ENCODE measurements at regions not wholly inside any gene's neighbourhood (a gene's known extent, or its start where the extent isn't known, plus 50 kb on each side); places are given as distances from the start of the nearest gene placed in this dataset.

DNA sequence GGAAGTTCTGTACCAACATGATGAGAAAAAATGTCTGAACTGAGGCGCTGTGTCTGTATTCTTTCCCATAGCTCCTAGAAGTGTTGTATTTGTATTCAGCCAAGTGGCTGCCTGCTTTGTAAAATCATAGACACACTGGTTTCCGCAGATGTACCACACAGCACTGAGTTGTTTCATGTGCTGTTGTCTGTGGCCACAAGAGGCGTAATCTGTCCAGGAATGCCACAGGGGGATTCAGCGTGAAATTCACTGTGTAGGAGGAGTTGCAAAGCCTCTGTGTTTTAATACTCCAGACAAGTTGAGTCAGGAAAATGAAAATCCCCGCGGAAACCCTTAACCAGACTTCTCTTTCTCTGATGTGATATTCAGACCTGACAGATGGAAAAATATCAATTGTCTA, 462.2 kb downstream of the NSUN3 start:
- in situ Hi-C loops (cut with MboI; ENCODE audit: low pct_ligation_motif_present in 1 of 4, low pct_unique_long_range_greater_than_20kb in 1 of 4, low sequenced_read_pairs in 3 of 4): no loop called here
- Histone ChIP-seq H3K36me3 (no peaks in the 10 kb centered on the region), H3K4me3 (no peak overlapping the region), H3K27me3 (no peaks in the 10 kb centered on the region), H3K27ac (no peak overlapping the region), H3K9me3 (no peaks in the 10 kb centered on the region), H3K4me1 (peaks cover 0 to 10% (median 0%) of the 10 kb centered on the region in 4 donors)
- 87 to 93% methylated on average over 4 to 6 of the region's 6 CpGs for WGBS, 2 donors (ENCODE audit: low coverage in 1 of 2)
- no peak for TF ChIP-seq POLR2AphosphoS5 (IDR thresholded peaks at IDR 0.05)
- TF ChIP-seq CTCF (IDR thresholded peaks at IDR 0.05): no peak
- no peak for TF ChIP-seq POLR2A (IDR thresholded peaks at IDR 0.05)
- no peak for TF ChIP-seq EP300 (IDR thresholded peaks at IDR 0.05; ENCODE audit: low read depth)
- DNase-seq: no peak
- intact Hi-C loops (cut with DNase I; ENCODE audit: low total_unique reads): no loop called here

DNA sequence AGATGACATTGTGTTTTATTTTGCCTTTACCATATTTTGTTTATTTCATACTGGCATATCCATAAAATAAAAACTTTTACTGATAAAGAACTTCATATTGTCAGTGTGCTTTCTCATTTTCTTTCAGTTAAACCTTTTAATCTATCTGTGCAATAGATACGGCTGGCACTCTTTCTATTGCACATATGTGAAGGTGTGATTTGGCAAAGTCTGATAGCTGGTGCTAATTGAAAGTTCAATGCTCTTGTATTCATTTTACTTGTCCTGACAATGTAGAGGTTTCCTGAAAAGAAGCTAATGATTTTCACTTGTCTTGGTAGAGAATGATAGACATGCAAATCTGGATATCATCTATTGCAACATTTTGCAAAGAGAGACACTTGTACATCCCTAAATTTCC, 467.0 kb downstream of the NSUN3 start:
- intact Hi-C loops (cut with DNase I; ENCODE audit: low total_unique reads): no loop called here
- Histone ChIP-seq H3K4me3 (no peak overlapping the region), H3K27ac (no peak overlapping the region), H3K4me1 (peaks cover 0 to 1% (median 0%) of the 10 kb centered on the region in 4 donors), H3K27me3 (no peaks in the 10 kb centered on the region), H3K36me3 (no peaks in the 10 kb centered on the region), H3K9me3 (no peaks in the 10 kb centered on the region)
- TF ChIP-seq POLR2A (IDR thresholded peaks at IDR 0.05) (no peak), EP300 (IDR thresholded peaks at IDR 0.05; ENCODE audit: low read depth) (no peak), POLR2AphosphoS5 (IDR thresholded peaks at IDR 0.05) (no peak)
- no peak for DNase-seq
- WGBS, 2 donors (ENCODE audit: low coverage in 1 of 2): 100% methylated on average over 1 of the region's 1 CpG
- in situ Hi-C loops (cut with MboI; ENCODE audit: low pct_ligation_motif_present in 1 of 4, low pct_unique_long_range_greater_than_20kb in 1 of 4, low sequenced_read_pairs in 3 of 4): no loop called here

- Histone ChIP-seq H3K4me3 (no peak overlapping the region), H3K4me1 (no peaks in the 10 kb centered on the region), H3K9me3 (no peaks in the 10 kb centered on the region), H3K27me3 (no peaks in the 10 kb centered on the region), H3K36me3 (no peaks in the 10 kb centered on the region), H3K27ac (no peak overlapping the region)
- TF ChIP-seq POLR2AphosphoS5 (IDR thresholded peaks at IDR 0.05) (no peak), EP300 (IDR thresholded peaks at IDR 0.05; ENCODE audit: low read depth) (no peak), POLR2A (IDR thresholded peaks at IDR 0.05) (no peak), CTCF (IDR thresholded peaks at IDR 0.05) (no peak)
- WGBS, 2 donors (ENCODE audit: low coverage in 1 of 2): 93% methylated on average over 2 to 3 of the region's 3 CpGs
- in situ Hi-C loops (cut with MboI; ENCODE audit: low pct_ligation_motif_present in 1 of 4, low pct_unique_long_range_greater_than_20kb in 1 of 4, low sequenced_read_pairs in 3 of 4) (no loop called here), intact Hi-C loops (cut with DNase I; ENCODE audit: low total_unique reads) (no loop called here)
- no peak for DNase-seq
Observed at GRCh38 chr3:94532951-94533350, 470.1 kb downstream of the NSUN3 start.

- no peaks in the 10 kb centered on the region for H3K4me1 ChIP-seq
- intact Hi-C loops (cut with DNase I; ENCODE audit: low total_unique reads): no loop called here
- H3K27me3 ChIP-seq: no peaks in the 10 kb centered on the region
- in situ Hi-C loops (cut with MboI; ENCODE audit: low pct_ligation_motif_present in 1 of 4, low pct_unique_long_range_greater_than_20kb in 1 of 4, low sequenced_read_pairs in 3 of 4): no loop called here
- no peaks in the 10 kb centered on the region for H3K9me3 ChIP-seq
- H3K36me3 ChIP-seq: no peaks in the 10 kb centered on the region
- TF ChIP-seq POLR2A (IDR thresholded peaks at IDR 0.05) (no peak), POLR2AphosphoS5 (IDR thresholded peaks at IDR 0.05) (no peak), CTCF (IDR thresholded peaks at IDR 0.05) (no peak), EP300 (IDR thresholded peaks at IDR 0.05; ENCODE audit: low read depth) (no peak)
- H3K27ac ChIP-seq: no peak overlapping the region
- no peak for DNase-seq
- H3K4me3 ChIP-seq: no peak overlapping the region
Observed at GRCh38 chr3:94539937-94540336, 477.1 kb downstream of the NSUN3 start.

DNA sequence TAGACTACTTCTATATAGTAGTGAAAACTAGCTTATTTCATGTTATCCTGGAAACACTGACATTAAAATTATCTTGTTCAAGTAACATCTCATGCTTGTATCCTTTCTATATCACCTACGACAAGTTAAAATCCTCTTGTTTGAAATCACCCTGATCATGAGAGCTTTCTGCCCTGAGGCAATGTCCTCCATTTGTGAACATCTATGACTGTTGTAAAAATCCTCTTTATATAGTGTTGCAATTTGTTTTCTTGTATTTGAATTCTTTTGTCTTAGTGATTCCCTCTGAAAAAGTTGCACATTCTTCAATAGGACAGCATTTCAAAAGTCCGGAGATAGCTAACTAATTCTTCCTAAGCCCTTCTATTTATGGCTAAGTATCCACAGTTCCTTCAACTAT, 480.3 kb downstream of the NSUN3 start:
- intact Hi-C loops (cut with DNase I; ENCODE audit: low total_unique reads) (no loop called here), in situ Hi-C loops (cut with MboI; ENCODE audit: low pct_ligation_motif_present in 1 of 4, low pct_unique_long_range_greater_than_20kb in 1 of 4, low sequenced_read_pairs in 3 of 4) (no loop called here)
- TF ChIP-seq CTCF (IDR thresholded peaks at IDR 0.05) (no peak), POLR2AphosphoS5 (IDR thresholded peaks at IDR 0.05) (no peak), EP300 (IDR thresholded peaks at IDR 0.05; ENCODE audit: low read depth) (no peak), POLR2A (IDR thresholded peaks at IDR 0.05) (no peak)
- WGBS, 2 donors (ENCODE audit: low coverage in 1 of 2): 90 to 95% methylated on average over 2 of the region's 2 CpGs
- Histone ChIP-seq H3K9me3 (no peaks in the 10 kb centered on the region), H3K4me3 (no peak overlapping the region), H3K27me3 (no peaks in the 10 kb centered on the region), H3K27ac (no peak overlapping the region), H3K4me1 (no peaks in the 10 kb centered on the region), H3K36me3 (no peaks in the 10 kb centered on the region)
- no peak for DNase-seq

Data from transverse colon (tissue), 4 donors.